B cell (primary cell): ENCODE measurements at regions not wholly inside any gene's neighbourhood (a gene's known extent, or its start where the extent isn't known, plus 50 kb on each side); places are given as distances from the start of the nearest gene placed in this dataset.

Source experiments
- ATAC-seq: fragments of 200-7000 bp; cut with Tn5 transposase; one replicate; pipeline ENCODE4 v1.10.0; 2021; ENCODE audit warnings: low read depth, mild to moderate bottlenecking, moderate number of reproducible peaks, moderate library complexity
- CTCF ChIA-PET: fragments of 350-600 bp; sonication (Branson Sonifier 250); formaldehyde crosslinking; loops from one replicate; lab custom pipeline; 2021; ENCODE audit warnings: antibody characterized with exemption, inconsistent platforms; lab: Charles Lee
- POLR2A ChIA-PET: fragments of 350-600 bp; sonication (Branson Sonifier 250); formaldehyde crosslinking; loops from one replicate; lab custom pipeline; 2021; ENCODE audit warnings: antibody characterized with exemption; lab: Charles Lee
- DNase-seq: peaks from one replicate; pipeline ENCODE4 v3.0.0; 2013
- H2AFZ ChIP-seq: 2 replicates; pipeline ENCODE4 v1.6.1; 2012; ENCODE audit warnings: mild to moderate bottlenecking, low read depth, low read length; ENCODE audit not compliant: insufficient read depth, poor library complexity, severe bottlenecking
- H3K27ac ChIP-seq, 2 donors: 1 replicate in 1 of 2; 2 replicates in 1 of 2; pipeline ENCODE4 v1.5.1; 2012 to 2013; ENCODE audit warnings: low read length in 2 of 2, mild to moderate bottlenecking in 2 of 2, moderate library complexity in 1 of 2
- H3K27me3 ChIP-seq, 4 experiments: fragments of 200-600 bp in 1 of 4; sonication (generic) in 1 of 4; replicated peaks in 1 of 4; 1 replicate in 2 of 4; 2 replicates in 2 of 4; pipeline versions ENCODE4 v1.6.1 to v1.7.0; 2013 to 2016; ENCODE audit warnings: low read length in 3 of 4, mild to moderate bottlenecking in 2 of 4, mixed read lengths in 1 of 4, moderate library complexity in 1 of 4; ENCODE audit not compliant: insufficient read depth in 4 of 4, control insufficient read depth in 3 of 4; ENCODE audit errors: control extremely low read depth in 1 of 4
- H3K36me3 ChIP-seq, 2 experiments: replicated peaks in 1 of 2; 1 replicate in 1 of 2; 2 replicates in 1 of 2; pipeline versions ENCODE4 v1.6.1 to v1.7.1; 2013; ENCODE audit warnings: low read length in 1 of 2; ENCODE audit not compliant: insufficient read depth in 2 of 2, control insufficient read depth in 1 of 2; ENCODE audit errors: control extremely low read depth in 1 of 2, extremely low read depth in 1 of 2
- H3K4me1 ChIP-seq, 2 donors: fragments of 200-600 bp in 1 of 2; sonication (generic) in 1 of 2; 1 replicate in 1 of 2; 2 replicates in 1 of 2; pipeline versions ENCODE4 v1.5.1 to v1.6.1; 2013 to 2017; ENCODE audit warnings: low read length in 2 of 2; ENCODE audit not compliant: control insufficient read depth in 2 of 2, insufficient read depth in 2 of 2
- H3K4me2 ChIP-seq: replicated peaks from 2 replicates; pipeline ENCODE3; 2012; ENCODE audit warnings: mild to moderate bottlenecking, low read depth, low read length; ENCODE audit not compliant: poor library complexity, severe bottlenecking
- H3K4me3 ChIP-seq, 5 experiments: fragments of 200-600 bp in 1 of 5; sonication (generic) in 1 of 5; 1 replicate in 3 of 5; 2 replicates in 2 of 5; pipeline versions ENCODE4 v1.5.1 to v1.7.0; 2011 to 2016; ENCODE audit warnings: low read length in 4 of 5, mild to moderate bottlenecking in 4 of 5, low read depth in 2 of 5, control low read depth in 1 of 5, moderate library complexity in 1 of 5; ENCODE audit not compliant: insufficient read depth in 1 of 5; ENCODE audit errors: control extremely low read depth in 1 of 5, extremely low read depth in 1 of 5
- H3K79me2 ChIP-seq: fragments of 200-600 bp; sonication (generic); one replicate; pipeline ENCODE4 v1.6.0; 2016; ENCODE audit warnings: low read length; ENCODE audit not compliant: control insufficient read depth, insufficient read depth
- H3K9ac ChIP-seq: fragments of 200-600 bp; sonication (generic); 2 replicates; pipeline ENCODE4 v1.6.1; 2017; ENCODE audit warnings: mild to moderate bottlenecking, low read length, moderate library complexity
- H3K9me3 ChIP-seq, 3 donors: one replicate each; pipeline versions ENCODE4 v1.6.1 to v1.7.1; 2013; ENCODE audit warnings: low read length in 2 of 3; ENCODE audit not compliant: control insufficient read depth in 2 of 3, insufficient read depth in 1 of 3; ENCODE audit errors: control extremely low read depth in 1 of 3
- H4K20me1 ChIP-seq: 2 replicates; pipeline ENCODE4 v1.6.0; 2012; ENCODE audit warnings: mild to moderate bottlenecking, low read length; ENCODE audit not compliant: insufficient read depth, control insufficient read depth, poor library complexity, severe bottlenecking
- H3K27ac Mint-ChIP-seq: one replicate; pipeline ENCODE4 v1.8.0; 2021; ENCODE audit warnings: mixed read lengths
- H3K27me3 Mint-ChIP-seq: one replicate; pipeline ENCODE4 v1.8.0; 2021; ENCODE audit warnings: mixed read lengths
- H3K4me1 Mint-ChIP-seq: one replicate; pipeline ENCODE4 v1.8.0; 2021; ENCODE audit warnings: mixed read lengths
- H3K4me3 Mint-ChIP-seq: one replicate; pipeline ENCODE4 v1.8.0; 2021; ENCODE audit warnings: mixed read lengths
- H3K9me3 Mint-ChIP-seq: one replicate; pipeline ENCODE4 v1.8.0; 2022; ENCODE audit warnings: mixed read lengths; ENCODE audit not compliant: insufficient read depth
- EZH2 ChIP-seq: IDR thresholded peaks from 2 replicates; pipeline ENCODE4 v1.6.1; 2012; ENCODE audit warnings: borderline replicate concordance, low read depth, mild to moderate bottlenecking, moderate library complexity, low read length; ENCODE audit not compliant: insufficient read depth, poor library complexity, severe bottlenecking
- WGBS: methylation state at CpG from one replicate; pipeline ENCODE4 v1.1.5; 2013; ENCODE audit warnings: missing lambda C conversion rate; ENCODE audit not compliant: insufficient coverage; 5-methylcytosine and 5-hydroxymethylcytosine counted together
- intact Hi-C: fragments of 100-400 bp; cut with micrococcal nuclease; formaldehyde crosslinking; loops from one replicate; pipeline ENCODE4 v1.10.0; 2022
- TF ChIP-seq, protein P1 (sequence below): fragments of 200-600 bp; IDR thresholded peaks from one replicate; pipeline ENCODE4 v1.8.0; 2022; ENCODE audit warnings: antibody characterized with exemption, mild to moderate bottlenecking

DNA sequence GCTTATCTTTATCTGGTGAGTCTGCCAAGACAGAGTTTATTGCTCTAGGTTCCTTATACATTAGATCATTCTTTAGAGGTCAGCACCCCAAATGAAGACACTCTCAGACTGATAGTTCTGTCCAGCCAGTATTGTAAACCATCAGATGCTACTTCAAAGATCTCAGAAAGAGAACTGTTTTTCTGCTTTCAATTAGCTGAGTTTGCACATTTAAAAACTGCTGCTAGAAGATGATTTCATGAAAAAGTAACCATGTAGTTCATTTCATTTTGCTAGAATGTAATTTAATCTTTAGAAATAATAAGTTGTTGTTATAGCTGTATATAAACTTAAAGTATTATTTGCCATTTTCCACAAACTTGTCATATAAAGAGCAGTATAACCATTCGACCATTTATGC, 344.5 kb upstream of the ATP5MC3 start:
- no CpG with 5 or more reads among the region's 1 CpG for WGBS

DNA sequence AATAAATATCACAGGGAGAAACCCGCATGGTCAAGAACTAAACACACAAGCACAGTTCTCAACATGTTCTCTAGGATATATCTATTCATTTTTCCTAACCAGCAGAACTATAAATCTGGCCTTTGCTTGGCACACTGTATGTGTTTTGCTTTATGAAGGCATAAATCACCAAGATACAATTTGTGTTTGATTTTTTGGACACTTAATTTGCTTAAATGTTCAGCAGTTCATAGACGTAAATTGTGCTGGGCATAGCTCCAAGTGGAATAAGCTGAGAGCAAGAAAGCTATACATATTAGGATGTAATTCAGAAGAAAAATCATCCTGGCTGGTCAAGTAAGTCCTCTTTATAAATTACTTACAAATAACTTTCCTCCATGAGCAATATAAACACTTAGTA, 341.5 kb upstream of the ATP5MC3 start:
- Histone ChIP-seq H4K20me1 (no peaks in the 10 kb centered on the region), H3K4me1 (no peaks in the 10 kb centered on the region), H2AFZ (no peak overlapping the region), H3K9ac (no peak overlapping the region), H3K4me2 (no peak overlapping the region), H3K27ac (no peak overlapping the region), H3K27me3 (no peaks in the 10 kb centered on the region), H3K4me3 (no peak overlapping the region), H3K79me2 (no peaks in the 10 kb centered on the region), H3K36me3 (no peaks in the 10 kb centered on the region), H3K9me3 (peaks cover 0 to 1% (median 0%) of the 10 kb centered on the region in 3 donors)
- no CpG with 5 or more reads among the region's 2 CpGs for WGBS
- ChIA-PET CTCF (no interaction called here), POLR2A (no interaction called here)
- intact Hi-C loops: no loop called here
- Mint-ChIP-seq H3K27ac (no peak overlapping the region), H3K4me3 (no peak overlapping the region), H3K27me3 (no peaks in the 10 kb centered on the region), H3K9me3 (no peaks in the 10 kb centered on the region), H3K4me1 (no peaks in the 10 kb centered on the region)
- DNase-seq (no peak), ATAC-seq (no peak)
- no peak for TF ChIP-seq EZH2
- TF ChIP-seq, protein P1, sequence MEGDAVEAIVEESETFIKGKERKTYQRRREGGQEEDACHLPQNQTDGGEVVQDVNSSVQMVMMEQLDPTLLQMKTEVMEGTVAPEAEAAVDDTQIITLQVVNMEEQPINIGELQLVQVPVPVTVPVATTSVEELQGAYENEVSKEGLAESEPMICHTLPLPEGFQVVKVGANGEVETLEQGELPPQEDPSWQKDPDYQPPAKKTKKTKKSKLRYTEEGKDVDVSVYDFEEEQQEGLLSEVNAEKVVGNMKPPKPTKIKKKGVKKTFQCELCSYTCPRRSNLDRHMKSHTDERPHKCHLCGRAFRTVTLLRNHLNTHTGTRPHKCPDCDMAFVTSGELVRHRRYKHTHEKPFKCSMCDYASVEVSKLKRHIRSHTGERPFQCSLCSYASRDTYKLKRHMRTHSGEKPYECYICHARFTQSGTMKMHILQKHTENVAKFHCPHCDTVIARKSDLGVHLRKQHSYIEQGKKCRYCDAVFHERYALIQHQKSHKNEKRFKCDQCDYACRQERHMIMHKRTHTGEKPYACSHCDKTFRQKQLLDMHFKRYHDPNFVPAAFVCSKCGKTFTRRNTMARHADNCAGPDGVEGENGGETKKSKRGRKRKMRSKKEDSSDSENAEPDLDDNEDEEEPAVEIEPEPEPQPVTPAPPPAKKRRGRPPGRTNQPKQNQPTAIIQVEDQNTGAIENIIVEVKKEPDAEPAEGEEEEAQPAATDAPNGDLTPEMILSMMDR: no peak

More for the DNA sequence above, 344.5 kb upstream of the ATP5MC3 start:
- no peaks in the 10 kb centered on the region for H3K9me3 Mint-ChIP-seq
- CTCF ChIA-PET: no interaction called here
- no peak overlapping the region for H2AFZ ChIP-seq
- no peaks in the 10 kb centered on the region for H3K4me1 ChIP-seq
- intact Hi-C loops: no loop called here
- no peaks in the 10 kb centered on the region for H4K20me1 ChIP-seq
- H3K79me2 ChIP-seq: no peaks in the 10 kb centered on the region
- no peaks in the 10 kb centered on the region for H3K27me3 ChIP-seq
- H3K9me3 ChIP-seq: no peaks in the 10 kb centered on the region
- TF ChIP-seq, protein P1: no peak
- TF ChIP-seq EZH2: no peak
- no peaks in the 10 kb centered on the region for H3K27me3 Mint-ChIP-seq
- H3K27ac Mint-ChIP-seq: no peak overlapping the region
- ATAC-seq (no peak), DNase-seq (no peak)
- H3K9ac ChIP-seq: no peak overlapping the region
- H3K4me1 Mint-ChIP-seq: no peaks in the 10 kb centered on the region
- no peak overlapping the region for H3K27ac ChIP-seq
- H3K4me3 ChIP-seq: no peak overlapping the region
- no peak overlapping the region for H3K4me3 Mint-ChIP-seq
- no peaks in the 10 kb centered on the region for H3K36me3 ChIP-seq
- no peak overlapping the region for H3K4me2 ChIP-seq
- POLR2A ChIA-PET: no interaction called here
